Keratinocyte (primary cell): ENCODE measurements at regions not wholly inside any gene's neighbourhood (a gene's known extent, or its start where the extent isn't known, plus 50 kb on each side); places are given as distances from the start of the nearest gene placed in this dataset.

Experiments used
- DNase-seq: peaks from one replicate; pipeline ENCODE4 v3.0.0-alpha.2; 2011; ENCODE audit warnings: low read depth, missing footprints, low spot score
- FAIRE-seq: peaks from 2 replicates; lab custom pipeline; 2011; peaks lifted over from hg19 to GRCh38; lab: Jason Lieb, UNC
- H2AFZ ChIP-seq: 2 replicates; pipeline ENCODE4 v1.6.0; 2012; ENCODE audit warnings: low read length, control low read depth, inconsistent platforms; ENCODE audit not compliant: control insufficient read depth
- H3K27ac ChIP-seq: 2 replicates; pipeline ENCODE4 v1.5.1; 2011; ENCODE audit warnings: low read length; ENCODE audit not compliant: control insufficient read depth, insufficient read depth
- H3K27me3 ChIP-seq: 3 replicates; pipeline ENCODE4 v1.6.0; 2011; ENCODE audit warnings: low read length; ENCODE audit not compliant: control insufficient read depth, insufficient read depth; ENCODE audit errors: extremely low read depth
- H3K36me3 ChIP-seq, 2 experiments: 2 replicates in 1 of 2; 3 replicates in 1 of 2; pipeline ENCODE4 v1.5.1; 2011; ENCODE audit warnings: low read length in 2 of 2, mild to moderate bottlenecking in 1 of 2; ENCODE audit not compliant: control insufficient read depth in 2 of 2, insufficient read depth in 2 of 2; ENCODE audit errors: extremely low read depth in 1 of 2
- H3K4me1 ChIP-seq: 3 replicates; pipeline ENCODE4 v1.5.1; 2011; ENCODE audit warnings: low read length; ENCODE audit not compliant: control insufficient read depth, insufficient read depth; ENCODE audit errors: extremely low read depth
- H3K4me2 ChIP-seq: 3 replicates; pipeline ENCODE4 v1.6.0; 2011; ENCODE audit warnings: low read depth, low read length; ENCODE audit not compliant: control insufficient read depth, insufficient read depth; ENCODE audit errors: extremely low read depth
- H3K4me3 ChIP-seq, 3 experiments: fragments of 200-600 bp in 1 of 3; sonication (generic) in 1 of 3; 2 replicates in 2 of 3; 3 replicates in 1 of 3; pipeline ENCODE4 v1.5.1; 2011 to 2016; ENCODE audit warnings: low read length in 3 of 3, mild to moderate bottlenecking in 3 of 3, control low read depth in 2 of 3, inconsistent platforms in 1 of 3, low read depth in 1 of 3, mixed read lengths in 1 of 3, mixed run types in 1 of 3, moderate library complexity in 1 of 3; ENCODE audit not compliant: control insufficient read depth in 2 of 3, insufficient read depth in 2 of 3; ENCODE audit errors: extremely low read depth in 1 of 3
- H3K79me2 ChIP-seq: 2 replicates; pipeline ENCODE4 v1.6.0; 2012; ENCODE audit warnings: low read length; ENCODE audit not compliant: control insufficient read depth, insufficient read depth
- H3K9ac ChIP-seq: 3 replicates; pipeline ENCODE4 v1.6.0; 2011; ENCODE audit warnings: low read length; ENCODE audit not compliant: control insufficient read depth, insufficient read depth; ENCODE audit errors: extremely low read depth
- H3K9me1 ChIP-seq: 3 replicates; pipeline ENCODE4 v1.6.0; 2011; ENCODE audit warnings: low read length; ENCODE audit not compliant: control insufficient read depth, insufficient read depth; ENCODE audit errors: extremely low read depth
- H3K9me3 ChIP-seq: 2 replicates; pipeline ENCODE4 v1.5.1; 2012; ENCODE audit warnings: low read depth, low read length; ENCODE audit not compliant: control insufficient read depth
- H4K20me1 ChIP-seq: 3 replicates; pipeline ENCODE4 v1.6.0; 2011; ENCODE audit warnings: low read length; ENCODE audit not compliant: control insufficient read depth, insufficient read depth; ENCODE audit errors: extremely low read depth
- CTCF ChIP-seq, 3 experiments: IDR thresholded peaks in 1 of 3; conservative IDR thresholded peaks in 1 of 3; optimal IDR thresholded peaks in 1 of 3; 2 replicates in 2 of 3; 3 replicates in 1 of 3; pipeline versions ENCODE3 to v1.5.1; 2011; ENCODE audit warnings: low read length in 3 of 3, mild to moderate bottlenecking in 3 of 3, moderate library complexity in 2 of 3, control low read depth in 1 of 3, inconsistent platforms in 1 of 3; ENCODE audit not compliant: insufficient read depth in 2 of 3; ENCODE audit errors: extremely low read depth in 1 of 3
- EZH2 ChIP-seq: IDR thresholded peaks from one replicate; pipeline ENCODE4 v1.6.1; 2012; ENCODE audit warnings: inconsistent platforms, mild to moderate bottlenecking, low read length, moderate library complexity
- dilution Hi-C: fragments of 300-500 bp; cut with MboI; formaldehyde crosslinking; loops from one replicate; pipeline ENCODE4 v1.7.0; 2020; ENCODE audit warnings: low sequenced_read_pairs; ENCODE audit not compliant: extremely low pct_ligation_motif_present

GRCh38 chr7:26506196-26506595, 214.5 kb downstream of the SNX10 start:
- dilution Hi-C loops = no loop called here
- no peak for FAIRE-seq
- Histone ChIP-seq H3K79me2 (no peaks in the 10 kb centered on the region), H3K9me3 (peaks cover 2% of the 10 kb centered on the region), H3K36me3 (no peaks in the 10 kb centered on the region), H3K9me1 (no peaks in the 10 kb centered on the region), H3K27me3 (peaks cover 10% of the 10 kb centered on the region), H3K27ac (no peak overlapping the region), H3K4me2 (no peak overlapping the region), H3K9ac (no peak overlapping the region), H2AFZ (no peak overlapping the region), H3K4me1 (no peaks in the 10 kb centered on the region), H3K4me3 (no peak overlapping the region), H4K20me1 (no peaks in the 10 kb centered on the region)
- TF ChIP-seq EZH2 = no peak
- TF ChIP-seq CTCF (optimal IDR thresholded peaks at IDR 0.05 in 1 of 3, IDR thresholded peaks at IDR 0.05 in 1 of 3, conservative IDR thresholded peaks at IDR 0.05 in 1 of 3; ENCODE audit: extremely low read depth in 1 of 3, insufficient read depth in 2 of 3, low read length in 3 of 3) = no peak
- no peak for DNase-seq

- TF ChIP-seq EZH2 (no peak), CTCF (optimal IDR thresholded peaks at IDR 0.05 in 1 of 3, IDR thresholded peaks at IDR 0.05 in 1 of 3, conservative IDR thresholded peaks at IDR 0.05 in 1 of 3; ENCODE audit: extremely low read depth in 1 of 3, insufficient read depth in 2 of 3, low read length in 3 of 3) (peak in 1 of 3 experiments; percentile 7)
- Histone ChIP-seq H3K79me2 (no peaks in the 10 kb centered on the region), H3K4me3 (no peak overlapping the region), H3K4me1 (no peaks in the 10 kb centered on the region), H3K27ac (no peak overlapping the region), H3K9me1 (no peaks in the 10 kb centered on the region), H2AFZ (no peak overlapping the region), H3K27me3 (peaks cover 10% of the 10 kb centered on the region), H3K4me2 (no peak overlapping the region), H3K9ac (no peak overlapping the region), H4K20me1 (no peaks in the 10 kb centered on the region), H3K9me3 (peaks cover 2% of the 10 kb centered on the region), H3K36me3 (no peaks in the 10 kb centered on the region)
- FAIRE-seq = no peak
- no peak for DNase-seq
- dilution Hi-C loops = no loop called here
Observed at GRCh38 chr7:26507108-26507987, 215.7 kb downstream of the SNX10 start.
